Right lobe of liver (tissue), 6 donors: ENCODE measurements at regions not wholly inside any gene's neighbourhood (a gene's known extent, or its start where the extent isn't known, plus 50 kb on each side); places are given as distances from the start of the nearest gene placed in this dataset.

ENCODE experiments used
- ATAC-seq, 4 donors: fragments of 200-7000 bp; cut with Tn5 transposase; one replicate each; pipeline ENCODE4 v1.9.1; 2020; ENCODE audit warnings: mild to moderate bottlenecking in 4 of 4, moderate library complexity in 4 of 4
- DNase-seq, 3 donors: peaks; one replicate each; pipeline ENCODE4 v3.0.0-alpha.2; 2020
- H3K27ac ChIP-seq, 3 donors: fragments of 200-600 bp; one replicate each; pipeline ENCODE4 v1.8.0; 2022
- H3K27me3 ChIP-seq, 2 donors: fragments of 200-600 bp; one replicate each; pipeline ENCODE4 v1.8.0; 2022
- H3K36me3 ChIP-seq, 4 donors: fragments of 200-600 bp; sonication (generic) in 1 of 4; one replicate each; pipeline versions ENCODE4 v1.5.1 to v1.8.0; 2017 to 2022; ENCODE audit warnings: control low read depth in 1 of 4
- H3K4me1 ChIP-seq, 4 donors: fragments of 200-600 bp; sonication (generic) in 1 of 4; one replicate each; pipeline versions ENCODE4 v1.5.1 to v1.8.0; 2017 to 2022; ENCODE audit warnings: control low read depth in 1 of 4
- H3K4me3 ChIP-seq, 3 donors: fragments of 200-600 bp; one replicate each; pipeline ENCODE4 v1.8.0; 2022
- H3K9me3 ChIP-seq, 4 donors: fragments of 200-600 bp; sonication (generic) in 1 of 4; one replicate each; pipeline versions ENCODE4 v1.5.1 to v1.8.0; 2017 to 2022; ENCODE audit warnings: control low read depth in 1 of 4
- CTCF ChIP-seq, 4 donors: fragments of 200-600 bp in 3 of 4; fragments of 450-650 bp in 1 of 4; IDR thresholded peaks; one replicate each; pipeline versions ENCODE4 v1.5.1 to v1.8.0; 2016 to 2022; ENCODE audit warnings: antibody characterized with exemption in 4 of 4, mild to moderate bottlenecking in 2 of 4
- POLR2A ChIP-seq: fragments of 450-650 bp; IDR thresholded peaks from one replicate; pipeline ENCODE4 v1.6.1; 2017; ENCODE audit warnings: antibody characterized with exemption, mild to moderate bottlenecking
- WGBS: methylation state at CpG from one replicate; pipeline ENCODE4 v1.1.6; 2018; ENCODE audit warnings: low coverage, low lambda C conversion rate; ENCODE audit not compliant: insufficient coverage; ENCODE audit errors: missing lambda C conversion rate; 5-methylcytosine and 5-hydroxymethylcytosine counted together
- intact Hi-C, 2 donors: fragments of 100-400 bp; cut with DNase I; formaldehyde crosslinking; loops; one replicate each; pipeline versions ENCODE4 v1.11.2 to v1.14.1; 2022
- donor health status: DM: no; HTN: yes; CAD: no.
- donor health status: DM: no; HTN: no; CAD: no.
- donor health status: DM: no; HTN: no; CAD: no.
- donor health status: DM: no; HTN: yes; CAD: no.
- donor health status: DM: no; HTN: yes; CAD: no.

GRCh38 chr3:26100176-26100575 lies 310.3 kb downstream of the OXSM start:
- H3K27me3 ChIP-seq = no peaks in the 10 kb centered on the region
- no peaks in the 10 kb centered on the region for H3K9me3 ChIP-seq
- DNase-seq = no peak
- H3K36me3 ChIP-seq = no peaks in the 10 kb centered on the region
- H3K4me1 ChIP-seq = no peaks in the 10 kb centered on the region
- H3K27ac ChIP-seq = no peak overlapping the region
- no peak overlapping the region for H3K4me3 ChIP-seq
- TF ChIP-seq CTCF (IDR thresholded peaks at IDR 0.05) (no peak), POLR2A (no peak)
- ATAC-seq = no peak
- WGBS = 14% methylated on average over 1 of the region's 1 CpG
- intact Hi-C loops = no loop called here

- no peak for TF ChIP-seq CTCF (IDR thresholded peaks at IDR 0.05)
- TF ChIP-seq POLR2A = no peak
- H3K27ac ChIP-seq = no peak overlapping the region
- H3K4me1 ChIP-seq = no peaks in the 10 kb centered on the region
- ATAC-seq (no peak), DNase-seq (no peak)
- no peak overlapping the region for H3K4me3 ChIP-seq
- 30% methylated on average over 1 of the region's 1 CpG for WGBS
- no peaks in the 10 kb centered on the region for H3K9me3 ChIP-seq
- intact Hi-C loops = no loop called here
- H3K27me3 ChIP-seq = no peaks in the 10 kb centered on the region
- H3K36me3 ChIP-seq = no peaks in the 10 kb centered on the region
Measured at GRCh38 chr3:26102376-26102775, 312.5 kb downstream of the OXSM start.

- intact Hi-C loops = no loop called here
Measured at GRCh38 chr3:26104851-26105251, 315.0 kb downstream of the OXSM start.

GRCh38 chr3:26105261-26105660 lies 315.4 kb downstream of the OXSM start:
- H3K9me3 ChIP-seq = no peaks in the 10 kb centered on the region
- no peak for ATAC-seq
- H3K4me1 ChIP-seq = no peaks in the 10 kb centered on the region
- no peak for TF ChIP-seq POLR2A
- no peak for TF ChIP-seq CTCF (IDR thresholded peaks at IDR 0.05)
- no peaks in the 10 kb centered on the region for H3K27me3 ChIP-seq
- no peaks in the 10 kb centered on the region for H3K36me3 ChIP-seq
- intact Hi-C loops = no loop called here
- no peak overlapping the region for H3K27ac ChIP-seq
- DNase-seq = no peak
- WGBS = 30% methylated on average over 4 of the region's 4 CpGs
- H3K4me3 ChIP-seq = no peak overlapping the region

More at GRCh38 chr3:26104851-26105251, 315.0 kb downstream of the OXSM start:
- no peaks in the 10 kb centered on the region for H3K9me3 ChIP-seq
- no peaks in the 10 kb centered on the region for H3K36me3 ChIP-seq
- H3K27me3 ChIP-seq = no peaks in the 10 kb centered on the region
- DNase-seq (no peak), ATAC-seq (no peak)
- TF ChIP-seq POLR2A (no peak), CTCF (IDR thresholded peaks at IDR 0.05) (no peak)
- H3K4me3 ChIP-seq = no peak overlapping the region
- 17% methylated on average over 2 of the region's 2 CpGs for WGBS
- no peak overlapping the region for H3K27ac ChIP-seq
- no peaks in the 10 kb centered on the region for H3K4me1 ChIP-seq

- no peaks in the 10 kb centered on the region for H3K27me3 ChIP-seq
- intact Hi-C loops = no loop called here
- H3K27ac ChIP-seq = no peak overlapping the region
- DNase-seq = no peak
- no peaks in the 10 kb centered on the region for H3K36me3 ChIP-seq
- ATAC-seq = no peak
- H3K4me1 ChIP-seq = no peaks in the 10 kb centered on the region
- 37% methylated on average over 2 of the region's 2 CpGs for WGBS
- H3K9me3 ChIP-seq = no peaks in the 10 kb centered on the region
- no peak overlapping the region for H3K4me3 ChIP-seq
- no peak for TF ChIP-seq POLR2A
Measured at GRCh38 chr3:26106228-26106627, 316.3 kb downstream of the OXSM start.
